GF-D8 (cell line): ENCODE measurements at regions not wholly inside any gene's neighbourhood (a gene's known extent, or its start where the extent isn't known, plus 50 kb on each side); places are given as distances from the start of the nearest gene placed in this dataset.
A peak's percentile ranks its signal among the peaks of the same experiment; 100 is the strongest.
"Not testable (repeated sequence)": the region's sequence is repeated elsewhere in the genome, so short reads cannot be mapped to it uniquely, and the experiment has no call there.

Experiments used
- DNase-seq: peaks from one replicate; lab custom pipeline; 2025; lab: John Stamatoyannopoulos, UW

DNA sequence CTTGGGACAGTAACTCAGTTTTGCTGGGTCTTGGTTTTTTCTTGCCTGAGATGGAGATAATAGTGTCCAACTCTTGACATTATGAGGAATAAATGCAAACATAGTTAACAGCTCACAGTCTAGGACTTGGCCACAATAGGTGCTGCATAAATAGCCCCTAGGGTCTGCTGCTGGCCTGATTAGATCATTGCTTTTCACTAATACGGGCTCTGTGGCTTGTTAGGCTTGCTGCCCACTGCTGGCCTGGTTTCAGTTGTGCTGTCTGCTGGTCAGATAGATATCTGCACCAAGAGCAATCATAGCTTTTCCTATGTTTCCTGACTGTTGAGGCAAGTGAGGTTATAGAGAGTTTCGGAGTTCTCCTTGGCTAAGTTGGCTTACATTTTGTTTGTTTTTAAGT is 246.1 kb downstream of the DNAJB9 start:
- no peak for DNase-seq

DNA sequence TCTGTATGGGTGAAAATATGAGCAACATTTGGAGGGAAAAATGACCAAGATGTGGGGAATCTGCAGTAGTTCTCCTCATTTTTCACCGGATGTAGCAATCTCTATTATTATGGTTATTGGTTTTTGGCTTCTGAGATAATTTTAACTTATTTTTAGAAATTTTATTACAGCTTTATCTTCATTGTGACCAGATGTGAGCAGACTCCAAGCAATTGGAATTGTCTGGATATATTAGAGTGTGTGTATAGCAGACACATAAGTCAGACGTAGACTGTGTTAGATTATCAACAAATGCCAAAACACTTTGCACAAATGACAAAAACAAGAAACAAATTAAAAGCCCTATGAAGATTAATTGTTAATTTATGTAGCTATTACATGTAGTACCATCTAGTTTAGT is 249.1 kb downstream of the DNAJB9 start:
- DNase-seq, result no peak

DNA sequence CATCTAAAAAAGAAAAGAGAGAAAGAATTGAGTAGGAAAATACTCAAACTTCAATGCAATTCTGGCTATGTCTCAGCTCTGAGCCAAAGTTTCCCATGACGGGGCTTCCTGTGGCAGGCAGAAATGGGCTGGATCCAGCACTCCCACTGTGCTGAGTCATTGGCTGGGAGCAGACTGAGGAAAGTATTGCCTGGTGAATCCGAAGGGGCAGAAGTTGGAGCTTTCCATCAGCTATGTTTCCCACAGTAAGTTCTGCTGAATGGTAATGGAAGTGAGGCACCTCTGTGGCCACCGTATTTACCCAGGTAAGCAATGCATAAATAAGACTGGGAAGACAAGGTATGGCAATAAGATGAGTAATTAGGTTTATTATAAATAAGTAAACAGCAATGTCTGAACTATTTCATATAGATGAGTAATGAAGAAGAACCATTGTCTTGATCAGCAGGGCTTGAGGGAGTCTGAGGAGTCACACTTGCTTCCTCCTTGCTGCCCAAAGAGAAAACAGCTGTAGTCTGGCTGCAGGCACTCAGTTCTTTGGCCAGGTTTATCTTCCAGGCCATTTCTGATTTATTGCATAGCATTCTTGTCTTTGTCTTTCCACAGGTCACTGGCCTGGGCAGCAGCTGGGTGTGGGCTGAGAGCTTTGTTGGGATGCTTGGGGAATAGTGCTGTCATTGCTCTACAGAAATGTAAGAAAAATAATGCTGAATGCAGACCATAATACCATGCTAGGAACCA is 255.3 kb downstream of the DNAJB9 start:
- DNase-seq, result no peak

DNA sequence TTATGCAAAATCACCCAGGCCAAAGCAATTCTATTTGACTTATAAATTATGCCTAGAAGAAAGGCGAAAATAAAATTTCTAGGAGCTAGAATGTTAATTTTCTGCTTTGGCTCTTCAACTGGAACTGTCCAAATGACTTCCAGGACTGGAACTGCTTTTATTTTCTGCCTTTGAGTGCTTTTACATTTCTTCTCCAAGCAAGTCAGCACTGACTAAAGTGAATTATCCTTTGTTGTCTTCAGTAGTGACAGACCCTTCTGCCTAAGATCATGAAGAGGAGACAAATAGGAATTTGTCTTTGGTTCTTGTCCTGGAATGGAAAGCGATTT is 255.9 kb downstream of the DNAJB9 start:
- DNase-seq, result no peak

DNA sequence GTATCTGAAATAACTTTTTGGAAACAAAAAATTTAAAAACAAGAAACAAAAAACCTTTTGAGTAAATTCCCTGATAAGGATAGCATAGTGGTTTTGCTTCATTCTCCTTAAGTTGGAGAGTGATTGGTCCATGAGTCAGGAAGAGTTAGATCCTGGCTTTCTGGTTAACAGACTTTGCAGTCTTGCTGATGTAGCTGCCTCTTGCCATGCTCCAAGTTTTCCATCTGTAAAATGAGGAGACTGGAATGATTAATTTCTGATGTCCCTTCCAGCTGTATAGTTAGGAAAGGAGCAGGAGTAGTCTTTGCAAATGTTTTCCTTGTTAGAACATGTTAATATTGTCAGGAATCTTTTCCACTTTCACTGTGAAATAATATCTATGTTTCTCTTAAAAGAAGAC is 266.6 kb downstream of the DNAJB9 start:
- DNase-seq, result no peak

DNA sequence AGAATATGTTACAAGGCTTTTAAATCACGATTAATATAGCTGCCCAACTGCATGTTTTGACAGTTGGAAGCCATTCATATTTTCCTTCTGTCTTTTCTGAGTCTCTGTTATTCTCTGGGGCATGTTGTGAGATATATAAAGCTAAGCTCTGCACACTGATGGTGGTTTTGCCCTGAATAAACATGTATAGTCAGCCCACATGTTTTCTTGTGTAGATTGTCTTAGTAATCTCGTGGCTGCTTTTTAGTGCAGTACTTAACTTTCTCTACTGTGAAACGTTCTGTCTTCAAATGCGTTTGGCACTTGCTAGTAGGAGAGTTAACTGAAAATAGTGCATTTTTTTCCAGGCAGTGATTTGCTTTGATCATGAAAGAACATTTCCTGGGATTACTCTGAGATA is 268.5 kb downstream of the DNAJB9 start:
- DNase-seq, result no peak

DNA sequence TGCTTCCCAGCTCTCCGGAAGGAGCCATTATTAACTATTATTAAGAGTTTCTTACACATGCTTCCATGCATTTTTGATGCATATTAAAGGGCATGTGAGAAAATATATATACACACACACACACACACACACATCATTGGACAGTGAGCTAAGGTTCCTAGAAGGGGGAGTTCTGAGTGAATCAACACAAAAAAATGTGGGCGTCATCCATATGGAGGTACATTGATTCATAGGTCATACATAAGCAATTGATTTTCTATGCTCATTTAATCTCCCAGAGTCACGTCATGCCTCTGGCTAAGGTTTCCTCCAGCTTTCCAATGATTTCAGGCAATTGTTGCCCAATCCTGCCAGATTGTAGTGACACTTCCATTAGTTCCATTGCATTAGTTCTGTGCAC is 269.4 kb downstream of the DNAJB9 start:
- no peak for DNase-seq

DNA sequence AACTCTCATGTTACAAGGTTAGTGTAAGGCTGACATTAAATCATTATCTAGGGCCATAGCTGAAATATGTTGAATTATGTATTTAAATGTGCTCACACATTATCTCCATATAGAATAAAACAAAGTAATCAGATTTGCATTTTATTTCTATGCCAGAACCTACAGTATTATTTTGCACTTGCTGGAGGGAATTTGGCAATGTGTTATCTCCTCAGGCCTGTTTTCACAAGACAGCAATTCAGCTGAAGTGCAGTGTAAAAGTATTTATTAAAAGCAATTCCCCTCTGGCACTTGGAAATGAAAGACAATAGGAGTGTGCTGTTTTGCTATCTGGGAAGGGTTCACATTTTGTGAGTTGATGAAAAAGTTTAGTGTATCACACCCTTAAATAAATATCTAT is 276.3 kb downstream of the DNAJB9 start:
- DNase-seq, result no peak

DNA sequence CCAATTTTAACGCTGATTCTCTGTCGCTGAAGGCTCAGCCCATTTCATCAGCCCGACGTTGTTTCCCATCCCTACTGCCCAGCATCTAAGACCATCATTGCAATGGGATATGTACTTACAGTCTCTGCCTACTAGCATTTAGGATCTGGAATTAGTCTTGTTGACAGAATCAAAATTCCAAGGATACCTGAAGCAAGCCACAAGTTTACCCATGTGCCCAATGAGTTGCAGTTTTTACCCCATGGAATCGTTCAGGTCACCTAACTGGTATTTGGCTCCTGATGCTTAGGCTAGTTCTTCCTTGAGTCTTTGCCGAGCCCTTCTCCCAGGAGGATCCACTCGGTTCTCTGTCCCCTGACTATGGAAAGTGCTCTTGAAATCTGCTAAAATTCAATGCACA is 276.8 kb downstream of the DNAJB9 start:
- DNase-seq, result no peak

DNA sequence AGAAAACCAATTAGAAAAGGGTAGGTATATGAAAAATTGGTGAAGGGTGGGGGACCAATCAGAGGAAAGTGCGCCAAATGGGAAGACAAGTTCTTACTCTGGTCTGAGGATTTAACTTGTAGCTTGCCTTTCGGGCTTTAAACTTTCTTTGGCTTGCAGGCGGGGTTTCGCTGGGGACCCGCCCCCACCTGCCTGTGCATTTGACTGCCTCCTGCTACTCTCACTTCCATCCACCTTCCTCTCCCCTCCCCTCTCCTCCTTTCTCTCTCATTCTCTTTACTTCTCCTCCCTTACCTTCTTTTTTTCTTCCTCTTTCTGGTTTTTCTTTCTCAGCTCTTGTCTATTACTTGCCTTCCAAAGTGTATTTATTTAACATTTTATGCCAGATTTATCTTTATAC is 278.8 kb downstream of the DNAJB9 start:
- no peak for DNase-seq

DNA sequence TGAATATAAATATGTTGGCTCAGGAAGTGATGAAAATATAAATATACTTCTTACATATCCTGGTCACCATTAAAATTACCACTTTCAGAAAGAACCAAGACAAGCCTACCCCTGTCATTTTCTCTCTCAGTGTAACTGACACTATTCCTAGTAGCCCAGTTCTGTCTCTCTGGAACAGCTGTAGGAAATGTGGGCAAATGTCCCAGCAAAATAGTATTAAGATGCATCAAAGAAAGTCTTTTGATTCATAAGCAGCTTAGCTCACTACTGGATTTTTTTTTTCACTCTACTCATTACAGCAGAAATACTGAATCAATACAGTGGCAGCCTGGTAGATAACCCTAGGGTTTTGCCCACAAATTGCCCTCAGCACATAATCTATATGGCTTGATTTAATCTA is 290.9 kb downstream of the DNAJB9 start:
- DNase-seq, result no peak

DNA sequence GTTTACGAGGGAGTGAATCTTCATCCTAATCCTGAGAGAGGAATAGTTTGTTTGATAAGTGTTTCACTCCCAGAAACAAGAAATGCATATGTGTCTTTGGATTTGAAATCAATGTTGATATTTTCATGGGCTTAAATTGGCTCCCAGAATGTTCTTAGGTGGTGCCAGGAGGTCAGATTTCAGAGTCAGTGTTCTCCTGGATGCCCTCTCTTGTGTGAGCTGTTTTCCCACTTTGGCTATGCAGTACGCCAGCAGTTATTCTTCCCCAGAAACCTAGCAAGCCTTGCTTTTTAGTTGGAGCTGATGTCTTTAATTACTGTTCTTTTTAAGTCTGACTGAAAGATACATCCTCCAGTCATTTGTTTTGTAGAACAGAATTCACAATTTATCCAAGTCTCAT is 291.4 kb downstream of the DNAJB9 start:
- no peak for DNase-seq

DNA sequence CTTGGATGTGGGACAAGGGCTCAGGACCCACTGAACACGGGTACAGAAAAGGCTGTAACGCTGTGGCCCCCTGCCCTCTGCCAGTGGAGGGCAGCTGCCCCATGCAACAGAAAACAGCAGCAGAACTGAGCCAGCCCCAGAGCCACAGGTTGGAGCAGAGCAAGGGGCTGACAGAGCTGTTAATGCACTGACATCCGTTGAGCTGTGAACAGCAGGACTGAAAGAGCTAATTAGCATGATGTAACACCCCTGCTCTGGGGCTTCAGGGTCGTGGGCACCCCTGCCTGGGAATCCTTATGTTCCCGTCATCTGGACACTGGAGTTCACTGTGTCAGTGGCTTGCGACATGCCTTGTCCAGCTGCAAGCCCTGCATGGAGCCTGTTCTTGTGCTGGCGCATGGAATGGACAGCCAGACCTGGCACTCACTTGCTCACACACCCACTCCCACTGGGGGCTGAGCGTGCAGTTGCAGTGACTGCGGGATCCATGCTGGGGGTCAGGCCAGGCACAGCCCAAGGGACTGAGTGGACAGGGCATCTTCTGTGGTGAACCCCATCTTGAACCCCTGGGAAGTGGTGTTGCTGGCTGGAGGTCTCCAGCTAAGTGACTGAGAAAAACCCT is 293.7 kb downstream of the DNAJB9 start:
- DNase-seq, result no peak

DNA sequence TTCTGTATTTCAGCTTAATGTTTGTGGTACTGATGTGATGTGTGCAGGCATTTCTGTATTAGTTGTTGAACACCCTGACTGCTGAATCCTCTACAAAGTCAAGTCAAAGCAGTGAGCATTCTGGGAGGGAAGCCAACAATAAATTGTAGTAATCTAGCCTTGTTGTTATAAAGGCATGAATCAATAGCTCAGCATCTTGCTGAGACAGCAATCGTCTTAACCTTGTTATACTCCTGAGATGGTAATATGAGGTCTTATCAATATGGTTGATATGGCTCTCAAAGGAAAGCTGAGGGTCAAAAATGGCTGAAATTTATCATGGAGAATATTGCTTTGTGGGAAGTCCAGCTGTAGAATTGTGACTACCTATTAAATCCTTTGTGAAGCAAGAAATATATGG is 299.4 kb downstream of the DNAJB9 start:
- no peak for DNase-seq

DNA sequence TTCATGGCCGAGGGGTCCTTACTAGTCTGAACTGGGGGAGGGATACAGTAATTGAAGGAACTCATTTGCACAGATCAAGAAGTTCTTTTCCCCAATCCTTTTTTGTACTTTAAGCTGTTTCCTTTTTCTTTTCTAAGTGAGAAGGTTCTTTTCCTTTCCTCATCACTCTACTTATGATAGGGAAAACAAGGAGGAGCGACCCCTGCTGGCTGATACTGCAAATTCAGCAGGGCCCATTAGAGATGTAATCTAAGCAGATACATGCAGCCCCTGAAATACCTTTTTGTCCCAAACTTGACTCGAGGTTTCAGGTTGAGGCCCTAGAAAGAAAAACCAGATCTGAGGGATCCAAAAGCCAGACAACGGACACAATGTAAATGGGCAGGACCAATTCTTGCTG is 305.5 kb downstream of the DNAJB9 start:
- no peak for DNase-seq

DNA sequence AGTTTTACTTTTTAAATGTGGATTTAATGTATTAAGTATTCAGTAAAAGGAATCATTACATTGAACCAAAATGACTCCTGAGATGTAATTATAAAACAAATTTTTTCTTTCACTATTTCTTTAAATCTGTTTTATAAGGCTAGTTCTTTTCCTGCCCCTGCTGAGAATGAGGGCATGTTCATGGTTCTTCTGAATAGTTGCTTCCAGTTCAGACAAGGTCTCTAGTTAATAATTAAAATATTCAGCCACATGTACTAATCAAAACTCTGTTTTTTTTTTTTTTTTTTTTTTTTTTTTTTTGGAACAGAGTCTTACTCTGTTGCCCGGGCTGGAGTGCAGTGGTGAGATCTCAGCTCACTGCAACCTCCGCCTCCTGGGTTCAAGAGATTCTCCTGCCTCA is 321.2 kb downstream of the DNAJB9 start:
- DNase-seq, result no peak

DNA sequence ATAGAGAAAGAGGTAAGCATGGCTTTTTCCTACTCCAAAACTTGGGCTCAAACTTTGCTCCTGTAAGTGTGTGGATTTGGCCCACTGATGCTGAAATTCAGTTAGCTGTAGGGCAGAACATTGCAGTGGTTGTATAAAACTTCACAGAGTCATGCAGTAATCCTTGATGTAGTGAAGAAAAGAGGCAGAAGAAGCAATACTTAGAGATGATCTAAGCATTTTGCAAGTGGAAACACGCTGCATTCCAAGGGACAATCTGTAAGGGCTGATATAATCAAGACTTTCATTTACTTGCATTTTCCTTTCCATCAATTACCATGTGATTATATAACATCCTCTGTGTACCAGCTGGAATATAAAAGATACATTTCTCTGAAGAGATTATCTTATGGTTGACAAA is 338.8 kb downstream of the DNAJB9 start:
- DNase-seq, result no peak

DNA sequence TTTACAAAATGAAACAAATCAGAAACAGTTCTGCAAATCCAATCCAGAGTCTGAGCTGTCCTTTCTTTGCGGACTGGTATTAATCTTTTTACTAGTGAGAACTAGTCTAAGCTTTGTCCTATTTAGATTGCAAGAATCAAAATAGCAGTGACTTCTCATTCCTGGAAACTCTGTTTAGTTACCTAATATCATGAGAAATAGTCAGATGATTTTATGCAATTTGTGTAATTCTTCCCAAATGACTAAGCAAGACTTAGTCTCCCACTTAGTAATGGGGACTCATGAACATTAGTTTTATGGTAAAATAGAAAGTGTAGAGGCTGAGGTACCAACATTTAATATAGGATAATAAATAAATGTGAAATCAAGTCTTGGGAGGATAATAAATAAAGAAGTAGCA is 341.3 kb downstream of the DNAJB9 start:
- DNase-seq, result no peak

DNA sequence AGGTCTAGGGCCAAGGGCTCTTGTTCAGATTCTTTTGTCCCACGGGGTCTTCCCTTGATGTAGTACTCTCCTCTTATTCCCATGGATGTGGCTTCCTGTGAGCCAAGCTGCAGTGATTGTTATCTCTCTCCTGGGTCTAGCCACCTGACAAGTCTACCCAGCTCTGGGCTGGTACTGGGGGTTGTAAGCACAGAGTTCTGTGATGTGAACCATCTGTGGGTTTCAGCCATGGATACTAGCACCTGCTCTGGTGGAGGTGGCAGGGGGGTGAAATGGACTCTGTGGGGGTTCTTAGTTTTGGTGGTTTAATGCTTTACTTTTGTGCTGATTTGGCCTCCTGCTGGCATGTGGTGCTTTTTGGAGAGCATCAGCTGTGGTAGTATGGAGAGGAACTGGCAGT is 350.8 kb downstream of the DNAJB9 start:
- DNase-seq, result no peak

DNA sequence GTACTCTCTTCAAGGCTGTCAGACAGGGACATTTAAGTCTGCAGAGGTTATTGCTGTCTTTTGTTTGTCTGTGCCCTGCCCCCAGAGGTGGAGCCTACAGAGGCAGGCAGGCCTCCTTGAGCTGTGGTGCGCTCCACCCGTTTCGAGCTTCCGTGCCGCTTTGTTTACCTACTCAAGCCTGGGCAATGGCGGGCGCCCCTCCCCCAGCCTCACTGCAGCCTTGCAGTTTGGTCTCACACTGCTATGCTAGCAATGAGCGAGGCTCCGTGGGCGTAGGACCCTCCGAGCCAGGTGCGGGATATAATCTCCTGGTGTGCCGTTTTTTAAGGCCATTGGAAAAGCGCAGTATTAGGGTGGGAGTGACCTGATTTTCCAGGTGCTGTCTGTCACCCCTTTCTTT is 373.4 kb downstream of the DNAJB9 start:
- DNase-seq, result not testable (repeated sequence)

DNA sequence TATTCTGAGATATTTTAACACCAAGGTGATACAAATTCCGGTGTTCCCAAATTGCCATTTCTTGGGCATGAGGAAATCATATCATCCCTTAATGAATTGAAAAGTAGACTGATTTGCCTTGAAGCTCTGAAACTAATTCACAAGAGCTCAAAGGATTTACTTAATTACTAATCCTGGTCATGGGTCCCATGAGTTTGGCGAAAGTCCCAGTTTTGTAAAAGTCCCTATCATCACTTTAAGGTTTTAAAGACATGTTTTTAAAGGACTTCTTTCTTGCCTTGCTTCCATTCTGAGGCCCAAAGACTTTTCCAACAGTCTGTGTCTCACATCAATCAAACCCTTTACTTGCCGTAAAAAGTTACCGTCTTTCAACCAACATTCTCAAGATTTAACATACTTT is 377.9 kb downstream of the DNAJB9 start:
- no peak for DNase-seq

DNA sequence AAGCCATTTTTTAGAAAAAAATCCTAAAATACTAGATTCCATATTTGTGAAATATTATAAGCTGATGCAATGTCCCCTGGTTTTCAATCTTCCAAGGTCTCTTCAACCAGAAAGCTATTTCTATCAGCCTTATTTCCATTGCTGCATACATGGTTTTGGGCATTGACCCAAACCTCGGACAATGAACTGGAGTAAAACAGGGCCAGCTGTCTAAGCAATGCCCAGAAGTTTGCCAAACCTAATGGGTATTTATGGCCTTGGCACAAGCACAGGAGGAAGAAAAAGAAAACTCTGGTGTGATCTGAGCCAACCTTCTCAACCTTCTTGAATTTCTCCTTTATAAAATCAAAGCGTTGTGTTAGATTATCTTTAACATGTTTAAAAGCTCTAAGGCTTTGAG is 402.3 kb downstream of the DNAJB9 start:
- no peak for DNase-seq

DNA sequence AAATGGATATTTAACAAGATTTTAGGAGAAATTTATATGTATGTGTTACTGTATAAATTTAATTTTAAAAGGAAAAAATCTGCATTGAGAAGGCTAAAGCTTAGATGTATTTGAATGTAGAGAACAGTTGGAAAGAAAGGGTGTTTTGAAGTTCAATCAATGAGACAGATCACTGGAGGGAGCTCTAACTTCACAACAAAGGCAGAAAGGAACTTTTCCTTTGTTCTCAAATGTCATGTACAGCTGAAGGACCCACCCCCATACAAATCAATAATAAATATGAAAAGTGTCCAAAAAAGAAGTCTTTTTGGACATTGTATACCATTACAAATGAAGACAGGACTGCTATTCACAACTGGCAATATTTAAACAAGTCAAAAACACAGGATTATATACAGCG is 403.4 kb downstream of the DNAJB9 start:
- DNase-seq, result peak; percentile 2

DNA sequence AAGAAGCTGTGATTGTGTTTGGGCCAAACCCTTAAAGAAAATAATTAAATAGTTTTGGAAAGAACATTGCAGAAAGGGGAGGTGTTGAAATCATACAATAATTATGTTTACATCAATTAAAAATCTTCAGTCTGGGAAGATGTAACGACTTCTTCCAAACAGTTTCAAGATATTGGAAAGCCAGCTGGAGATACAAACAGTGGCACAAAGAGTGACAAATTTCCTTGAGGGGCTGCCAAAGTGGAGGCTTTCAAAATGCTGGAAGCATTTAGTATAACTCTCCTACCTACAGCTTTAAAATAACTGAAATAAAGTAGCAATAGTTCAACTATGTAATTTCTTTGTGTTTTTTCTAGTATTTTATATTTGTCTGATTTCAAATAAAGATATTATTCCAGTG is 405.0 kb downstream of the DNAJB9 start:
- DNase-seq, result no peak
